HG03354 (cell line): ENCODE measurements at regions not wholly inside any gene's neighbourhood (a gene's known extent, or its start where the extent isn't known, plus 50 kb on each side); places are given as distances from the start of the nearest gene placed in this dataset.

Experiments used
- ATAC-seq: cut with Tn5 transposase; IDR thresholded peaks from one replicate; pipeline ENCODE4 v1.9.1; 2021; ENCODE audit warnings: mild to moderate bottlenecking; ENCODE audit not compliant: unreplicated experiment, poor library complexity, severe bottlenecking

DNA sequence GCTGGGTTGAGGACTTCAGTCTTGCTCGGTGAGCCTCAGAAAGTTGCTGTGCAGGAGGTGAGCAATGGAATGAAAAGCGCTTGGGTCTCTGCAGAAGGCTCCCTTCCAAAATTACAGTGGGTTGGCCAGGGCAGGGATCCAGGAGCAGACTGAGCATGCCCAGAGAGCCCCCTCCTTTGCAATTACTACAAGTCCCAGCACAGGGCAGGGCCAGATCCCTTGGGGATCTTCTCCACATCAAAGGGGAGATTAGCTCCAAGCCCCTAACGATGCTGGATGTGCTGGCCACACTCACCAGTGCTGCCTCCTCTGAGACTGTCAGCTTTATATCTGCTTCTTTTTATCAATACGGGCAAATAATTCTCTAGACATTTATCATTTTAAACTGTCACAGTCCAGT is 337.5 kb downstream of the RPS24 start:
- no peak for ATAC-seq

GRCh38 chr10:78372806-78373205 is 339.1 kb downstream of the RPS24 start:
- no peak for ATAC-seq

DNA sequence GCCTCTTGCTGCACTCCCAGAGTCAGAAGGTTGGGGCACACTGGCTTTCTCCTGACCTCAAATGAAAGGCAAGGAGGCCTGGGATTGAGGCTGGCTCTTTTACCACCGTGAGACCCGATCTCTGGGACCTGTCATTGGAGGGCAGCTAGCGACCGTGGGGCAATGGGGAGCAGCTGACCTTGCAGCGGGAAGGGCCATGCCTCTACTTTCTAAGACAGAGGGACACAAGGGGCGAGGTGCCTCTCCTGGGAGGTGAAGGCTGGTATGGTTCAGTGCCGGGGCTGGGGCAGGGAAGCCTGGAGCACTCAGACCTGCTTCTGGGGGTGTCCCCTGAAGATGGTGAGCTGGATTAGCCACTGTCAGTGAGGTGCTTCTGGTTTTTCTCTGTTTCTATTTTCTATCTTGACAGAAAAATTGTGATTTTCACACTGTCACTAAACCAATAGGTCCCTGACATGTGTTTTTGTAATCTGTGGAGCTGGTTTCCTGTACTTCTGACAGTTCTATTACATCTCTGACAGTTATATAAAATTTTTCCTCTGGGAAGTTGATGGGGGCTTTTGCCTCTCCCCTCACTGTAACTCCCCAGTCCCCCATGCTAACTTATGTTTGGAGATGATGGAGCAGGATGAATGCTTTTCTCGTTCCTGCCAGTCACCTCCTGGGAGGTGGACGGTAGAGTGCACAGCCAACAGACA is 340.8 kb downstream of the RPS24 start:
- ATAC-seq, result no peak

- no peak for ATAC-seq
Measured at GRCh38 chr10:78375854-78376785, 342.5 kb downstream of the RPS24 start.

GRCh38 chr10:78377356-78377755 is 343.7 kb downstream of the RPS24 start:
- no peak for ATAC-seq

DNA sequence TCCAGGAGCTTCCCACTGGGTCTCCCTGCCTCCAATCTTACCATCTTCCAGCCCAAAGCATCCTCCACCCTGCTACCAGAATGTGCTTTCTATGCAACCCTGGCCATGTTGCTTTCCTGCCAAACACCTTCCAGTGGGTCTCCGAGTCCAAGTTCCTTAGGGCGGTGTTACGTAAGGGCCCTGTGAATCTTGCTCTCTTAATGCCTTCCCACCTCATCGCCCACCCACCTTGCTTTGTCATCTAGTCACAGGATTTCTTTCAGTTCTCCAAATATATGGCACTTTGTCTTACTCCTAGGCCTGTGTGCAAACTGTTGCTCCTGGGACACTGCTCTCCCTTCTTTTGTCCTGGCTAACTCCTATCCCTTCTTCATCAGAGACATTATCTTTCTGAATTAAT is 344.5 kb downstream of the RPS24 start:
- no peak for ATAC-seq

- ATAC-seq, result no peak
Measured at GRCh38 chr10:78381107-78381506, 347.4 kb downstream of the RPS24 start.

GRCh38 chr10:78382047-78382446 is 348.4 kb downstream of the RPS24 start:
- ATAC-seq, result no peak

DNA sequence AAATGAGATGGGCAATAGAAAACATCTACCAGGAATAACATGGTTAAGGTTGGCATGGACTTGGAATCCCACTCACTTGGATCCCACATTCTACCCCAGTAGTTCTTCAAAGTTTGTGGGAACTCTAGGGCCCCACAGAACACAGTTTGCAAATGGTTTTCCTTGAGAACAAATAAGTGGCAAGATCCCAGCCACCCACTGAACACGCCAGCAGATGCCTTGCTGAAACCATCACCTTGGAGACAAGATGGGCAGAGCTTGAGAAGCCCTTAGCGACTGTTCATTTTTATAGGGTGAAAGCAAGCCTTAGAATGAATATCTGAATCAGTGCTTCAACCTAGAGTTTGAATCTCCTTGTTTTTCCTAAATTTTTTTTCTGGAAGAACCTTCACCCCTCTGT is 349.1 kb downstream of the RPS24 start:
- no peak for ATAC-seq

DNA sequence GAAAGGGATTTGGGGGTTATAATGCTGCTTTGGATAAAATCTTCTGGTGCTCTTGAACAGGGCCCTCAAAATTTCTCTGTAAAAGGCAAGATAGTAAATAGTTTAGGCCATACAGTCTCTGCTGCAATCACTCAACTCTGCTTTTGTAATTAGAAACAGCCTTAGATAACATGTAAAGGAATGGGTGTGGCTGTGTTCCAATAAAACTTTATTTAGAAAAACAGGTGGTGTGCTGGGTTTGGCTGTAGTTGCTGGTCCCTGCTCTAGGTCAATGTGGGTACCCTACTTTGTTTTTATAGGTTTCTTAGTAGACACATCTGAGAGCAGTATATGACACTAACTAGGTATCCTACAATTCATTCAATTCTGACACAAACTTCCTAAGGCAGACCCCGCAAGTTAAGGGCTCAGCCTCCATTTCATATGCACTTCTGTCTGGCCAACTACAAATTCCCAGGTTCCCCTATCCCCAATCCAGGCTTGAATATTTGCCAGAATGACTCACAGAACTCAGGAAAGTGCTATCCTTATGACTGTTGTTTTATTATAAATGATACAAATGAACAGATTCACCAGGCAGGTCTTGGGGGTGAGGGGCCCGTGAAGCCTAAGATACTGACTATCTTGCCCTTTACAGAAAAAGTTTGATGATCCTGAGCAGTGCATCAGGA is 349.9 kb downstream of the RPS24 start:
- no peak for ATAC-seq

DNA sequence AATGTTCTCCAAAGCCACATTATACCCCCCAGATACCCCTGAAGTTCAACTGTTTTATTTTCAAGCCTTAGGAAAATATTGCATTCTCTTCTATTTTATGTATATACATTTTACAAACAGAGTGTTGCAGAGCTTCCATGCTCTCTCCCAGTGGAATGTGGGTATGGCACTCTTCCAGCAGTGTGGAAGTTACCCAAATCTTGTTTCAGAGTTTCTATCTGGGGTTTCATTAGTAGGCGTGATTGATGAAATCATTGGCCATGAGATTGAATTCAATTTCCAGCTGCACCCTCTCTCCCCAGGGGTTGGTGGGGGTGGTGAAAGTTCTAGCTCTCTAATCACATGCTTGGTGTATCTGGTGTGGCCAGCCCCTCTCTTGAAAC is 350.4 kb downstream of the RPS24 start:
- no peak for ATAC-seq

- ATAC-seq, result no peak
Measured at GRCh38 chr10:78385599-78385998, 351.9 kb downstream of the RPS24 start.

DNA sequence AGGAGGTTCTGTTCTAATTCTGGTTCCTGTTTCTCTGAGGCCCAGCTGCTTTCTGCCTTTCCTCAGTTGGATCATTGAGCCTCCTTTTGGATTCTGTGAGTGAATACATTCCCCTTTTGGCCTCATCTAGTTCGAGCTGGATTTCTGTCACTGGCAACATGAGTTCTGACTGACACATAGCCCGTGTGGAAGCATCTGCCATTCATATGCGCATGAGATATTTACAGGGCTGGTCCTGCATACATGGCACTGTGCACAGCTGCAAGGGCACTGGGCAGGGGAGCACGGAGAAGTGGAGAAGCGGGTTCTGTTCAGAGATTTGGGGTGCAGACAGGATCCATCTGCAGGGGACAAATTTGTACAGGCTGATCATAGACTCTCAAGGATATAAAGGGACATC is 352.8 kb downstream of the RPS24 start:
- ATAC-seq, result no peak

- no peak for ATAC-seq
Measured at GRCh38 chr10:78388331-78389050, 354.8 kb downstream of the RPS24 start.

DNA sequence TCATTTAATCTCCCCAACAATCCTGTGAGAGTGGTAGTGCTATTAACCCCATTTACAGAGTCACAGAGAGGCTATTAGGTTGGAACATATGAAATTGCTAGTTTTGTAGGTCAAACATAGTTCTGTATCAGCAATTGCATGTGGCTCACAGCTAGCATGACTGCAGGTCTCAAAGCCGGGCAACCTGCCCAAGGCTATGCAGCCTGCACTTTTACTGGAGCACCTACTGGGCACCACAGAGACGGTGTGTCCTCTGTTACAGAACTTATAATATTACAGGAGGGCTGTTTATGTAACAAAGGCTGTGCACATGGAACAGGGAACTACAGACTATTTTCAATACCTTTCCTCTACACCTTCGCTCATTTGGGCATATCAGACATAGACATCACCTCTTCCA is 355.8 kb downstream of the RPS24 start:
- ATAC-seq, result no peak

GRCh38 chr10:78390051-78390450 is 356.4 kb downstream of the RPS24 start:
- ATAC-seq, result no peak

GRCh38 chr10:78390817-78391216 is 357.2 kb downstream of the RPS24 start:
- ATAC-seq, result no peak

DNA sequence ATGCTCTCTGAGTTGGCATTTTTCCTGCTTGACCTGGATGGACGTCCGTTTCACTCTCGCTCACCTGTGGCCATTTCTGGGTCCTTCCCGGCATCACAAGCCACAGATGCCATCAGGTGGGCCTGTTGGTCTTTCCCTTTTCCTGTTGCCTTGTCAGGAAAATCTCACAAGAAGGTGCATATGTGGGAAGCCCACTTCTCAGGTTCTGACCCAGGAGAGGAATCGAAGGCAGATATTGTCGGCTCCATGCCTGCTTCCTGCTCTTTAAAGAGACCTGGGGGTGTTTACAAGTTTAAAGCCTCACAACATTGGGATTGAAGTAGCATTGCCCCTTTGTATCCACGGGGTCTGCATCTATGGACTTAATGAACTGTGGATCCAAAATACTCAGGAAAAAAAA is 357.9 kb downstream of the RPS24 start:
- no peak for ATAC-seq

DNA sequence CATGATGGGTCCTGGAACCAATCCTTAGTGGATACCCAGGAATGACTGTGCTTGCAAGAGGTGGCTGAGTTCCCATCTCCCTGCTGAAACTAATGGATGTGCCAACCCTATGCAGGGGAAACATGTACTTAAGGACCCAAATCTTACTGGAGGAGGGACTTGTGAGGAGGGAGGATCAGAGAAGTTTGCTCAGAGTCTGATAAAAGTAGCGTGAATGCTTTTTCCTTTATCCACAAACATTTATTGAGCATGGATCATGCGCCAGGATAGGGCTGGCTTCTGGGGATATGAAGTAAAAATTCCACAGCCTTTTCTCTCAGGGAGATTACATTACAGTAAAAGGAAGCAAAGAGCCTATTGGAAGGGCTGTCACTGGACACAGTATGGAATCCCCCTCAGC is 358.5 kb downstream of the RPS24 start:
- no peak for ATAC-seq

GRCh38 chr10:78393094-78393493 is 359.4 kb downstream of the RPS24 start:
- ATAC-seq, result no peak
